ENCODE measurements at regions not wholly inside any gene's neighbourhood (a gene's known extent, or its start where the extent isn't known, plus 50 kb on each side); places are given as distances from the start of the nearest gene placed in this dataset.
"Not testable (repeated sequence)": the region's sequence is repeated elsewhere in the genome, so short reads cannot be mapped to it uniquely, and the experiment has no call there.

DNA sequence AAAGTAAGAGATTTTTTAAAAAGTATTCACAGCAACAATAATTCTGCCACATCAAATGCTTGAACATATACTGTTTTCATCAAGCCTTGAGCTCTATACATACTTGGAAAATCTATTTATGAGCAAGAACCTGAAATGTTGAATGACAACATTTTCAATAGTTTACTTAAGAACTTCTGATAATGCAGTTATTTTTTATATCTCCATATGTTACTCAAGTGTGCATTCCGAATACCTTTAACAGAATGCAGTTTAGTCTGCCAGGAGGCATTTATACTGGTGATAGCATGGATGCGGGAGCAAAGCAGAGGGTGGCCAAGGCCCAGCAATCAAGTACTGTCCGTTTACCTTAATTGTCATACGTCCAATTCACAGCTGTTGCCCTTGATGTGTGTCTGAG is 589.5 kb downstream of the KCTD12 start:
- H3K9me3 Mint-ChIP-seq = peaks cover 2% of the 10 kb centered on the region
- no peak overlapping the region for H3K4me3 Mint-ChIP-seq
- no peak for ATAC-seq (ENCODE audit: low read depth)
- DNase-seq = no peak
- H3K27me3 Mint-ChIP-seq = no peaks in the 10 kb centered on the region
- H3K4me1 Mint-ChIP-seq = no peaks in the 10 kb centered on the region
- POLR2A ChIA-PET = no interaction called here
- H3K36me3 Mint-ChIP-seq = no peaks in the 10 kb centered on the region
- no peak overlapping the region for H3K27ac Mint-ChIP-seq

DNA sequence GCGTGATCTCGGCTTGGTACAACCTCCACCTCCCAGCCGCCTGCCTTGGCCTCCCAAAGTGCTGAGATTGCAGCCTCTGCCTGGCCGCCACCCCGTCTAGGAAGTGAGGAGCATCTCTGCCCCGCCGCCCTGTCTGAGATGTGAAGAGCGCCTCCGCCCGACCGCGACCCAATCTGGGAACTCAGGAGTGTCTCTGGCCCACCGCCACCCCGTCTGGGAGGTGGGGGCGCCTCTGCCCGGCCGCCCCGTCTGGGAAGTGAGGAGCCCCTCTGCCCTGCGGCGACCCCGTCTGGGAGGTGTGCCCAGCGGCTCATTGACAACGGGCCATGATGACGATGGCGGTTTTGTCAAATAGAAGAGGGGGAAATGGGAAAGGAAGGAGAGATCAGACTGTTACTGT is 591.2 kb downstream of the KCTD12 start:
- DNase-seq; H3K4me3 Mint-ChIP-seq; H3K4me1 Mint-ChIP-seq; ATAC-seq (ENCODE audit: low read depth); H3K27me3 Mint-ChIP-seq; H3K9me3 Mint-ChIP-seq; H3K36me3 Mint-ChIP-seq; POLR2A ChIA-PET; H3K27ac Mint-ChIP-seq: not testable (repeated sequence)

DNA sequence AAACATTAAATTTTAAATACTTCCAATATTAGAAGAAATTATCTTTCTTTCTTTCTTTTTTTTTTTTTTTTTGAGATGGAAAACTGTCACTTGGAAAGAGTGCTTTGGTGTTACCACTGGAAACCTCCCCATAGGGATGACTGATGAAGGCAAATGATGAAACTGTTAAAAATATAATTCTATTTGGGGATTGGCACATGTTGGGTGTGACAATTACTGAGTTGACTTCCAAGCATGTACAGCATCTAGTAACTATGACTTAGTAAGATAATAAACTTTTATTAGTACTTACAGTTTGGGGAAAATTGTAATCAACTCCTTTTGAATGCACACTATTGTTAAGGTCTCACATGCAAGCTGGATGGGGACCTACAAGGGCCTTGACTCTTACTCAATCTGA is 592.5 kb downstream of the KCTD12 start:
- POLR2A ChIA-PET = no interaction called here
- no peak overlapping the region for H3K4me3 Mint-ChIP-seq
- no peaks in the 10 kb centered on the region for H3K27me3 Mint-ChIP-seq
- no peaks in the 10 kb centered on the region for H3K4me1 Mint-ChIP-seq
- peaks cover 2% of the 10 kb centered on the region for H3K9me3 Mint-ChIP-seq
- H3K27ac Mint-ChIP-seq = no peak overlapping the region
- no peaks in the 10 kb centered on the region for H3K36me3 Mint-ChIP-seq
- DNase-seq (no peak), ATAC-seq (ENCODE audit: low read depth) (no peak)

DNA sequence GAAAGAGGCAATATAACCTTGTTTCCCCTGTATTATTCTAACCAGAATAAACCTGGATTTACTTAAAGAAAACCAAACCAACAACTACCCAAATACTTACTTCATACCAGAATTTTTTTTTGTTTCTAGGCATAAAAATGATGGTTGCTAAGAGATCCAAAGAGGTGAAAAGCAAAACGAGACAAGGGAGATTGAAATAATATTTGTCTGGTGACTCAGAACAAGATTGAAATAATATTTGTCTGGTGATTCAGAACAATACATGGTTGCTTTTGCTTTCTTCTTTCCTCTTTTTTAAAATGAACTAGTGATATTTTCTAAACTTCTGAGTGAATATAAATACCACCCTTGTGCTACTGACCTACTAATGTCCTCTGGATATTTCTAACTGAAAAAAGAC is 592.9 kb downstream of the KCTD12 start:
- no peaks in the 10 kb centered on the region for H3K27me3 Mint-ChIP-seq
- no peak overlapping the region for H3K4me3 Mint-ChIP-seq
- H3K36me3 Mint-ChIP-seq = no peaks in the 10 kb centered on the region
- no peak for ATAC-seq (ENCODE audit: low read depth)
- DNase-seq = no peak
- no peak overlapping the region for H3K27ac Mint-ChIP-seq
- H3K4me1 Mint-ChIP-seq = no peaks in the 10 kb centered on the region
- H3K9me3 Mint-ChIP-seq = peaks cover 2% of the 10 kb centered on the region
- POLR2A ChIA-PET = no interaction called here

DNA sequence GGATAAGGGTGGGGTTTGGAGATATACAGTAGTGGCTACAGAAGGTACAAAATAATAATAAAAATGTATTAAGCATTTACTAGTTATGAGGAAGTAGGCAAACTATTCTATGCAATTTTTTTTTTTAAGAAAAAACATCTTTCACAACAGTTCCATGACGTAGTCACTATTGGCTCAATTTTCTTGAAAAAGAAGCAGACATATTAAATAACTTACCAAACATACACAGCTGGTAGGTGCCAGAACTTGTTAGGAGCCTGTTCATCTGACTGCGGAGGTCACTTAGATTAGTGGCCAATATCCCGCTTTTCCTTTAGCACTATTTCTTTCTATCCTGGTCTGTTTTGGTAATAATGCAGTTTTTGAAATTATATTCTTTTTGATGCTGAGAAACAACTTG is 593.5 kb downstream of the KCTD12 start:
- no peaks in the 10 kb centered on the region for H3K36me3 Mint-ChIP-seq
- DNase-seq = no peak
- H3K27me3 Mint-ChIP-seq = no peaks in the 10 kb centered on the region
- H3K4me3 Mint-ChIP-seq = no peak overlapping the region
- no peaks in the 10 kb centered on the region for H3K4me1 Mint-ChIP-seq
- ATAC-seq (ENCODE audit: low read depth) = no peak
- H3K9me3 Mint-ChIP-seq = peaks cover 2% of the 10 kb centered on the region
- POLR2A ChIA-PET = no interaction called here
- no peak overlapping the region for H3K27ac Mint-ChIP-seq

DNA sequence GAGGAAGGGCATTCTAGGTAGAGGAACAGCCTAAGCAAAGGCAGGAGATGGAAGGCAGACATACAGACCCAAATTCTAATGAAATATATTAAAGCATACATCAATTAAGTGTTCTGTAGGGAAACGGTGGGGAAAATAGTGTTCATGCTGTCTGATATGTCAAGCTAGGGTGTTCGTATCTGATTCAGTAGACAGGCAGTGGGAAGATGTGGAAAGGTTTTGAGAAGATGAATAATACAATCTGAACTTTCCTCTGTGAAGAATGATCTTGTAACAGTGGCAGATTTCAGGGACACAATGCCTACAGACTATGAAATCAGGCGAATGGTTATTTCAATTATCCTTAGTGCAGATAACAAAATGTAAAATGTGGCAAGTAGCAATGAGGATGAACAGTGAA is 594.2 kb downstream of the KCTD12 start:
- Mint-ChIP-seq H3K27ac (no peak overlapping the region), H3K9me3 (peaks cover 2% of the 10 kb centered on the region), H3K4me3 (no peak overlapping the region), H3K27me3 (no peaks in the 10 kb centered on the region), H3K36me3 (no peaks in the 10 kb centered on the region), H3K4me1 (no peaks in the 10 kb centered on the region)
- POLR2A ChIA-PET = no interaction called here
- DNase-seq (no peak), ATAC-seq (ENCODE audit: low read depth) (no peak)

DNA sequence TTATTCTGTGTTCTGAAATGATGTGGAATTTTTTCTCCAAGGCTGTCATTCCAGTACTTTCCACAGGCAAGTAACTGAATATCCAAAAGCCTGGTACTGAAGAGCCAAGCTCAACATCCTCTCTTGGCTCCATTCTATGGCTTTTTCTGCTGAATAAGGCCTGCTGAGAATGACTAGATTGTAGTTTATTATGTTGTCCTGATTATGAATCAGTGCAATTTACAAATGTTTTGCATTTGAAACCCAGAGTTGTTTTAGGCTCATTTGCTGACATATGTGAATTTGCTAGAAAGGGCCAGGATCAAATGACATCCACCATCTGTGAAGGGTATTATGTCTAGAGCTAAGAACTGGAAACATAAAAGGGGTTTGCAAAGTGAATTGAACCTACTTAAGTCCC is 596.6 kb downstream of the KCTD12 start:
- Mint-ChIP-seq H3K27ac (no peak overlapping the region), H3K36me3 (no peaks in the 10 kb centered on the region), H3K9me3 (no peaks in the 10 kb centered on the region), H3K27me3 (no peaks in the 10 kb centered on the region), H3K4me1 (no peaks in the 10 kb centered on the region), H3K4me3 (no peak overlapping the region)
- POLR2A ChIA-PET = no interaction called here
- DNase-seq (no peak), ATAC-seq (ENCODE audit: low read depth) (no peak)

DNA sequence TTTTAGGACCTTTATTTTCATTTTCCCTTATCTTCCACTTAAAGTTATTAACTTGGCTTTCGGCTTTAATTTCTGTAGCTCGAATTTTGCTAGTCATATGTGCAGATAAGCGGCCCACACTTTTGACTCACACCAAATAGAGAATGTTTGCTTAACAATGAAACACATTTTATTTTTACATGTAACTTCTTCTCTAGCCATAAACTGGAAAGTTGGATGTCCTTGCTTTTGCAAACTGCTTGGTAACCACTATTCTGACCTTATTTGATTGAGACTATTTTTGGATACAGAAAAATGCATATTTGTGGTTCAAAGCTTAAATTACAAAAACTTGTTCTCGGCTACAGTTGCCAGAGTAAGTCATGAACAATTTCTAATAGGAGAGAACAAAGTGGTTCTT is 600.0 kb downstream of the KCTD12 start:
- H3K36me3 Mint-ChIP-seq = no peaks in the 10 kb centered on the region
- H3K4me3 Mint-ChIP-seq = no peak overlapping the region
- H3K27me3 Mint-ChIP-seq = no peaks in the 10 kb centered on the region
- no peaks in the 10 kb centered on the region for H3K9me3 Mint-ChIP-seq
- POLR2A ChIA-PET = no interaction called here
- no peaks in the 10 kb centered on the region for H3K4me1 Mint-ChIP-seq
- H3K27ac Mint-ChIP-seq = no peak overlapping the region
- no peak for DNase-seq
- ATAC-seq (ENCODE audit: low read depth) = no peak

DNA sequence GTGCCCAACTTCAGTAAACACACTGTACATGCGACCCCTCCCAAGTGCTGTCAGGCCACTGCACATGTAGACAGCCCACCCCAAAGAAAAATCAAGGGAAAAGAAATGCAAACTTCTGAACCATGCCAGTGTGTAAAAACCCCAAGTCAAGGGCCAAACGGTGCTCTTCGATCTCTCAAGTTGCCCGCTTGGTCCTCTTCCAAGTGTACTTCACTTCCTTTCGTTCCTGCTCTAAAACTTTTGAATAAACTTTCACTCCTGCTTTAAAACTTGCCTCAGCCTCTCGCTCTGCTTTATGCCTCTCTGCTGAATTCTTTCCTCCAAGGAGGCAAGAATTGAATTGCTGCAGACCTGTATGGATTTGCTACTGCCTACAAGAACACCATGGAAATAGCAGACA is 600.7 kb downstream of the KCTD12 start:
- Mint-ChIP-seq H3K9me3 (peaks cover 3% of the 10 kb centered on the region), H3K27me3 (no peaks in the 10 kb centered on the region), H3K27ac (no peak overlapping the region), H3K4me1 (no peaks in the 10 kb centered on the region), H3K36me3 (no peaks in the 10 kb centered on the region), H3K4me3 (no peak overlapping the region)
- DNase-seq = no peak
- POLR2A ChIA-PET = no interaction called here
- no peak for ATAC-seq (ENCODE audit: low read depth)

DNA sequence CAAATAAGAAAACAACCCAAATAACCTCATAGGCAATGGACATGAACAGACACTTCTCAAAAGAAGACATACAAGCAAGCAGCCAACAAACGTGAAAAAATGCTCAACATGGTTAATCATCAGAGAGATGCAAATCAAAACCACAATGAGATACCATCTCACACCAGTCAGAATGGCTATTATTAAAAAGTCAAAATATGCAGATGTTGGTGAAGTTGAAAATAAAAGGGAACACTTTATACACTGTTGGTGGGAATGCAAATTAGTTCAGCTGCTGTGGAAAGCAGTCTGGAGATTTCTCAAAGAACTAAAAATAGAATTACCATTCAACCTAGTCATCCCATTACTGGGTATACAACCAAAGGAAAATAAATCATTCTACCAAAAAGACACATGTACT is 606.4 kb downstream of the KCTD12 start:
- H3K36me3 Mint-ChIP-seq; POLR2A ChIA-PET; H3K4me1 Mint-ChIP-seq; ATAC-seq (ENCODE audit: low read depth); H3K9me3 Mint-ChIP-seq; DNase-seq; H3K4me3 Mint-ChIP-seq; H3K27me3 Mint-ChIP-seq; H3K27ac Mint-ChIP-seq: not testable (repeated sequence)

DNA sequence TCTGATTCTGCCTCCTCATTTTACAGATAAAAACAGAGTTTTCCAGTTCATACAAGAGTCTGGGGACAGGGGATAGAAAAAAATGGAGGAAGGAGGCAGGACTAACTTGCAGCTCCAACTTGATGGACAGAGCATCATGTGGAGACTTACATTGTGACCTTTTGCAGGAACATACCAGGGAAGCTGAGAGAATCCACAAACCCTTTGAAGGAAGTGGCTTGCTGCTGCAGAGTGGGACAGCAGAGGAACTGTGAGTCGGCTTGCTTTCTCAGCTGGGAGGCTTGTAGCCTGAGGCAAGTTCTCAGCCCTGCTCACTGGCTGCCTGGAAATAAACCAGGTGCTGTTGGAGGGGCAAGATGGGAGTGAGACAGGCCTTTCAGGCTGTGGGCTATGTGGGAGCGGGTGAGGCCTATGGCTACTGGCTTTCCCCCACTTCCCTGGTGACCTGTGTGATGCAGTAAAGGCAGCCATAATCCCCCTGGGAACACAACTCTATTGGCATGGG is 614.4 kb downstream of the KCTD12 start:
- ATAC-seq (ENCODE audit: low read depth) (no peak), DNase-seq (no peak)
- Mint-ChIP-seq H3K9me3 (peaks cover 2% of the 10 kb centered on the region), H3K4me3 (no peak overlapping the region), H3K27ac (no peak overlapping the region), H3K4me1 (no peaks in the 10 kb centered on the region), H3K27me3 (peaks cover 2% of the 10 kb centered on the region), H3K36me3 (no peaks in the 10 kb centered on the region)
- POLR2A ChIA-PET = no interaction called here

DNA sequence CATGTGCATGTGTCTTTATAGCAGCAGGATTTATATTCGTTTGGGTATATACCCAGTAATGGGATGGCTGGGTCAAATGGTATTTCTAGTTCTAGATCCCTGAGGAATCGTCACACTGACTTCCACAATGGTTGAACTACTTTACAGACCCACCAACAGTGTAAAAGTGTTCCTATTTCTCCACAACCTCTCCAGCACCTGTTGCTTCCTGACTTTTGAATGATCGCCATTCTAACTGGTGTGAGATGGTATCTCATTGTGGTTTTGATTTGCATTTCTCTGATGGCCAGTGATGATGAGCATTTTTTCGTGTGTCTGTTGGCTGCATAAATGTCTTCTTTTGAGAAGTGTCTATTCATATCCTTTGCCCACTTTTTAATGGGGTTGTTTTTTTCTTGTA is 617.9 kb downstream of the KCTD12 start:
- H3K4me3 Mint-ChIP-seq; POLR2A ChIA-PET; H3K9me3 Mint-ChIP-seq; H3K27ac Mint-ChIP-seq; DNase-seq; H3K27me3 Mint-ChIP-seq; H3K4me1 Mint-ChIP-seq; ATAC-seq (ENCODE audit: low read depth); H3K36me3 Mint-ChIP-seq: not testable (repeated sequence)

DNA sequence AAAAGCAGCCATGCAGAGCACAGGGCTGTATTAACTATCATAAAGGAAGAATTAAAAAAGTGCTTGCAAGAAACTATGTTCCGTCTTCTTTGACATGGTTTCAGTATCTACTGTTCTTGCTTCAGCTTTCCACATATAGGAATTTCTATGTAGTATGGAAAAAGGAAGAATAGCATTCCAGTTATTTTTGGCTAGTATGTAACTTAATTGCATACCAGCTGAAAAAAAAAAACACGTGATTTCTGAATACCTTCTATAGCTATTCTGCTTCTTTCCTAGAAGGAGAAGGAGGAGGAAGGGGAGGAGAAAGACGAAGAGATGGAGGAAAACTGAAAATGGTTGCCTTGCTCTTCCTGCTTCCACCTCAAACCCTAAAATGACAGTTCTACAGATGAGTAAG is 619.0 kb downstream of the KCTD12 start:
- H3K36me3 Mint-ChIP-seq = no peaks in the 10 kb centered on the region
- no peaks in the 10 kb centered on the region for H3K4me1 Mint-ChIP-seq
- POLR2A ChIA-PET = no interaction called here
- no peaks in the 10 kb centered on the region for H3K27me3 Mint-ChIP-seq
- H3K4me3 Mint-ChIP-seq = no peak overlapping the region
- ATAC-seq (ENCODE audit: low read depth) (no peak), DNase-seq (no peak)
- H3K27ac Mint-ChIP-seq = no peak overlapping the region
- no peaks in the 10 kb centered on the region for H3K9me3 Mint-ChIP-seq

DNA sequence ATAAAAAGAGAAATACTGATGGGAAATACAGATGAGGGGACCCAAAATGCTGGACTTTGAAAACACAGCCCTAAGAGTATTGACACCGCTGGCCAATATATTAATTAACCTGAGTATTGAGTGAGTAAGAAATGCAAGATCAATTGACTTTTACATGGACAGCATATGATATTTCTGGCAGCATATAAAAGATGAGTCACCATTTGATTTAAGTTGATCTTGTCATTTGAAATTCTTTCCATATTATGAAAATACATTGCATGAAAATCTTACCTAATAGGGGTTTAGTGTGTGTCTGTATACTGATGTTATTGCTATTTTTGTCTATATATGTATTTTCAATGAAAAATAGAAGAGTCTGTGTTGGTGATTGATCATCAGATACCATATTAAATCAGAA is 619.6 kb downstream of the KCTD12 start:
- DNase-seq = no peak
- Mint-ChIP-seq H3K27me3 (no peaks in the 10 kb centered on the region), H3K4me3 (no peak overlapping the region), H3K36me3 (no peaks in the 10 kb centered on the region), H3K27ac (no peak overlapping the region), H3K4me1 (no peaks in the 10 kb centered on the region), H3K9me3 (no peaks in the 10 kb centered on the region)
- ATAC-seq (ENCODE audit: low read depth) = no peak
- POLR2A ChIA-PET = no interaction called here

DNA sequence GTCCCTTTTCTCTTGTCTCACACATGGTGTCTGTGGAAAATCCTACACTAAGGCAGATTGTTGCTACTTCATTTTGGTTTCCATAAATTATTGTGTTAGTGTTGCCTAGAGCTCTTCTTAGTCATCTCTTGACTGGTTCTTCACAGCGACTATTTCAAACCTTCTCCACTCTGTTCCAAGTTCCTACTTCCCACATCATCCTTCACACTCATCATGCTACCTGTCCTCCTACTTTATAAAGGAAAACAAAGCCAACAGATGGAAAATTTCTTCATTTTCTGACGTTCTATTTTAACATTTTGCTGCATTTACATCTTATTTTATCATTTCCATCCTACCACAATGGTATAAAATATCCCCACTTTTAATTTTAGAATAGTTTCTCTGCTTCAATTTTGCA is 614.1 kb downstream of the LMO7 start:
- DNase-seq (no peak), ATAC-seq (ENCODE audit: low read depth) (no peak)
- Mint-ChIP-seq H3K4me1 (no peaks in the 10 kb centered on the region), H3K27ac (no peak overlapping the region), H3K4me3 (no peak overlapping the region), H3K36me3 (no peaks in the 10 kb centered on the region), H3K9me3 (no peaks in the 10 kb centered on the region), H3K27me3 (no peaks in the 10 kb centered on the region)
- POLR2A ChIA-PET = no interaction called here

Data from activated naive CD8-positive, alpha-beta T cell treated with anti-CD3 and anti-CD28 coated beads, Interleukin-2, amount 10 ng/mL, durations not matched to agents 7 days and 5 days (primary cell).